Gastrocnemius medialis (tissue), 4 donors: ENCODE measurements at regions not wholly inside any gene's neighbourhood (a gene's known extent, or its start where the extent isn't known, plus 50 kb on each side); places are given as distances from the start of the nearest gene placed in this dataset.

Experiments
- ATAC-seq, 2 donors: fragments of 150-250 bp; one replicate each; pipeline ENCODE4 v1.9.1; 2016
- DNase-seq, 2 donors: peaks; one replicate each; pipeline ENCODE4 v3.0.0-alpha.2; 2019
- H3K27ac ChIP-seq, 4 donors: fragments of 200-600 bp; sonication (generic); 1 replicate in 1 of 4; 2 replicates in 3 of 4; pipeline ENCODE4 v1.5.1; 2016 to 2018; ENCODE audit warnings: mild to moderate bottlenecking in 2 of 4, moderate library complexity in 1 of 4
- H3K27me3 ChIP-seq, 3 donors: fragments of 200-600 bp; sonication (generic) in 2 of 3; 1 replicate in 1 of 3; 2 replicates in 2 of 3; pipeline versions ENCODE4 v1.5.1 to v1.6.0; 2016 to 2019; ENCODE audit warnings: mild to moderate bottlenecking in 1 of 3, moderate library complexity in 1 of 3
- H3K36me3 ChIP-seq, 2 donors: fragments of 200-600 bp; sonication (generic) in 1 of 2; one replicate each; pipeline ENCODE4 v1.5.1; 2017 to 2018
- H3K4me1 ChIP-seq, 2 donors: fragments of 200-600 bp; sonication (generic) in 1 of 2; one replicate each; pipeline ENCODE4 v1.5.1; 2016 to 2017; ENCODE audit warnings: mild to moderate bottlenecking in 2 of 2
- H3K4me3 ChIP-seq, 4 donors: fragments of 200-600 bp; sonication (generic) in 3 of 4; 1 replicate in 1 of 4; 2 replicates in 3 of 4; pipeline ENCODE4 v1.5.1; 2016 to 2019; ENCODE audit warnings: mild to moderate bottlenecking in 2 of 4
- H3K9me3 ChIP-seq, 3 donors: fragments of 200-600 bp; sonication (generic) in 2 of 3; 1 replicate in 1 of 3; 2 replicates in 2 of 3; pipeline ENCODE4 v1.5.1; 2016 to 2019
- POLR2A ChIP-seq, 2 donors: fragments of 450-650 bp; IDR thresholded peaks; one replicate each; pipeline ENCODE4 v1.6.1; 2017; ENCODE audit warnings: antibody characterized with exemption in 2 of 2, mild to moderate bottlenecking in 2 of 2, moderate library complexity in 2 of 2
- in situ Hi-C, 4 donors: fragments of 200-750 bp; cut with MboI; loops; one replicate each; pipeline versions ENCODE4 v1.15.0 to v1.8.0; 2017; ENCODE audit warnings: low sequenced_read_pairs in 4 of 4
- intact Hi-C: fragments of 100-400 bp; cut with DNase I; formaldehyde crosslinking; loops from one replicate; pipeline ENCODE4 v1.15.1; 2023; ENCODE audit warnings: low total_unique reads
- TF ChIP-seq, protein P1 (sequence below), 5 experiments: fragments of 450-650 bp in 3 of 5; fragments of 200-600 bp in 2 of 5; sonication (generic) in 2 of 5; IDR thresholded peaks in 4 of 5; conservative IDR thresholded peaks in 1 of 5; 1 replicate in 4 of 5; 2 replicates in 1 of 5; pipeline ENCODE4 v1.5.1; 2016 to 2019; ENCODE audit warnings: antibody characterized with exemption in 5 of 5, mild to moderate bottlenecking in 3 of 5, moderate library complexity in 3 of 5

DNA sequence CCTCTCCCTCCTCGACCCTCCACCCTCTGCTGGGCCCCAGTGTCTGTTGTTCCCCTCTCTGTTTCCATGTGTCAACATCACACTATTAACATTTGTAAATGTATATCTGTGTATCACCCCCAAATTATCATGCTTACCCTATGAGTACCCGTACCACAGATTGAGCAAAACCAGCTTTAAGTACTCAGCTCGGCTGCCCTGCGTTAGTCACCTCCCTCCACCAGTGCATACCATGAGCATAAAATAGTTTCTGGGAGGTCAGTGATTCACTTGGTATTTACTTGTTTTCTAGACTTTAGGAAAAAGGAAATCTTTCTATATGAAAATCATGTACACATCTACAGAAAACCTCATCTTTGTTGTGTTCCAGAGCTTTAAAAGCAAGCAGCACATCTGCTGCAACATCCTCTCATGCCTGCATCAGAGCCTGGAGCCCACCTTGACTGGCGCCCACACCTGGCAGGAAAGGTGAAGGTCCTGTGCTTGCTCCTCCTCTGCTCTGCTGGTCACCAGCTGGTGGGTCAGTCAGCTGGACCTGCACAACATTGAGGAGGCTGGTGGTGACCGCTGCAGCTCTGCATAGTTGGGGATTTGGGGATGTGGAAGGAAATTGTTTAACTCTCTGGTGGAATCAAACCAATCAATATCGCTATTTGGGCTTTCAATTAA, 214.4 kb upstream of the KLF3 start:
- DNase-seq: no peak
- in situ Hi-C loops (no loop called here), intact Hi-C loops (no loop called here)
- no peak for ATAC-seq
- H3K9me3 ChIP-seq: no peaks in the 10 kb centered on the region
- H3K4me1 ChIP-seq: no peaks in the 10 kb centered on the region
- H3K27me3 ChIP-seq: no peaks in the 10 kb centered on the region
- no peak overlapping the region for H3K27ac ChIP-seq
- no peak overlapping the region for H3K4me3 ChIP-seq
- TF ChIP-seq, protein P1, sequence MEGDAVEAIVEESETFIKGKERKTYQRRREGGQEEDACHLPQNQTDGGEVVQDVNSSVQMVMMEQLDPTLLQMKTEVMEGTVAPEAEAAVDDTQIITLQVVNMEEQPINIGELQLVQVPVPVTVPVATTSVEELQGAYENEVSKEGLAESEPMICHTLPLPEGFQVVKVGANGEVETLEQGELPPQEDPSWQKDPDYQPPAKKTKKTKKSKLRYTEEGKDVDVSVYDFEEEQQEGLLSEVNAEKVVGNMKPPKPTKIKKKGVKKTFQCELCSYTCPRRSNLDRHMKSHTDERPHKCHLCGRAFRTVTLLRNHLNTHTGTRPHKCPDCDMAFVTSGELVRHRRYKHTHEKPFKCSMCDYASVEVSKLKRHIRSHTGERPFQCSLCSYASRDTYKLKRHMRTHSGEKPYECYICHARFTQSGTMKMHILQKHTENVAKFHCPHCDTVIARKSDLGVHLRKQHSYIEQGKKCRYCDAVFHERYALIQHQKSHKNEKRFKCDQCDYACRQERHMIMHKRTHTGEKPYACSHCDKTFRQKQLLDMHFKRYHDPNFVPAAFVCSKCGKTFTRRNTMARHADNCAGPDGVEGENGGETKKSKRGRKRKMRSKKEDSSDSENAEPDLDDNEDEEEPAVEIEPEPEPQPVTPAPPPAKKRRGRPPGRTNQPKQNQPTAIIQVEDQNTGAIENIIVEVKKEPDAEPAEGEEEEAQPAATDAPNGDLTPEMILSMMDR (IDR thresholded peaks at IDR 0.05 in 4 of 5, conservative IDR thresholded peaks at IDR 0.05 in 1 of 5): no peak
- TF ChIP-seq POLR2A (IDR thresholded peaks at IDR 0.05): no peak
- no peaks in the 10 kb centered on the region for H3K36me3 ChIP-seq

DNA sequence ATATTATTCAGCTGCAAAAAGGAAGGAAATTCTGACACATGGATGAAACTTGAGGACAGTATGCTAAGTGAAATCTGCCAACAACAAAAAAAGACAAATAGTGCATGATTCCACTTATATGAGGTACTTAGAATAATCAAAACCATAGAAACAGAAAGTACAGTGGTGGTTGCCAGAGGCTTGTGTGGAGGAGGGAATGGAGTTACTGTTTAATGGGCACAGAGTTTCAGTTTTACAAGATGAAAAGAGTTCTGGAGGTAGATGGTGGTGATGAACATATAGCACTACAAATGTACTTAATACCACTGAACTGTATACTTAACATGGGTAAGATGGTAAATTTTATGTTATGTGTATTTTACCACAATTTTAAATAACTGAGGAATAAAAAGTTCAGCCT, 212.0 kb upstream of the KLF3 start:
- TF ChIP-seq POLR2A (IDR thresholded peaks at IDR 0.05): no peak
- TF ChIP-seq, protein P1 (IDR thresholded peaks at IDR 0.05 in 4 of 5, conservative IDR thresholded peaks at IDR 0.05 in 1 of 5): no peak
- in situ Hi-C loops: no loop called here
- Histone ChIP-seq H3K4me1 (no peaks in the 10 kb centered on the region), H3K27me3 (no peaks in the 10 kb centered on the region), H3K36me3 (no peaks in the 10 kb centered on the region), H3K4me3 (no peak overlapping the region), H3K27ac (no peak overlapping the region), H3K9me3 (no peaks in the 10 kb centered on the region)
- ATAC-seq: no peak
- no peak for DNase-seq
- intact Hi-C loops: no loop called here

DNA sequence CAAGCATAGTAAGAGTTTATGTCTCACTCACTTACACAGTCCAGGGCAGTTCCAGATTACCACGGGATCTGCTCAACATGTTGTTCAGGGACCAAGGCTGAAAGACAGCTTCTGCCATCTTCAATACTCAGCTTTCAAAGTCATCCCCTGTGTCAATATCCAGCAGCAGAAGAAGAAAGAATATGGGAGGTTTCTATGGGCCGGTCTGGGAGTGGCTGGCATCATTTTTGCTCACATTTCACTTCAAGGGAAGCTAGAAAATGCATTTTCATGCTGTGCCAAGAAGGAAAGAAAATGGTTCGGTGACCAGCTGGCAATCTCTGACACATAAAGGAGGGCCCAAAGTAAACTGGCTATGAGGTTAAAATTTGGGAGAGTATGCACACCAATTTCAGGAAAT, 211.5 kb upstream of the KLF3 start:
- no peaks in the 10 kb centered on the region for H3K9me3 ChIP-seq
- no peak for ATAC-seq
- DNase-seq: no peak
- no peaks in the 10 kb centered on the region for H3K27me3 ChIP-seq
- no peak overlapping the region for H3K27ac ChIP-seq
- no peak overlapping the region for H3K4me3 ChIP-seq
- in situ Hi-C loops: no loop called here
- H3K4me1 ChIP-seq: no peaks in the 10 kb centered on the region
- TF ChIP-seq POLR2A (IDR thresholded peaks at IDR 0.05): no peak
- TF ChIP-seq, protein P1 (IDR thresholded peaks at IDR 0.05 in 4 of 5, conservative IDR thresholded peaks at IDR 0.05 in 1 of 5): no peak
- intact Hi-C loops: no loop called here
- H3K36me3 ChIP-seq: no peaks in the 10 kb centered on the region

DNA sequence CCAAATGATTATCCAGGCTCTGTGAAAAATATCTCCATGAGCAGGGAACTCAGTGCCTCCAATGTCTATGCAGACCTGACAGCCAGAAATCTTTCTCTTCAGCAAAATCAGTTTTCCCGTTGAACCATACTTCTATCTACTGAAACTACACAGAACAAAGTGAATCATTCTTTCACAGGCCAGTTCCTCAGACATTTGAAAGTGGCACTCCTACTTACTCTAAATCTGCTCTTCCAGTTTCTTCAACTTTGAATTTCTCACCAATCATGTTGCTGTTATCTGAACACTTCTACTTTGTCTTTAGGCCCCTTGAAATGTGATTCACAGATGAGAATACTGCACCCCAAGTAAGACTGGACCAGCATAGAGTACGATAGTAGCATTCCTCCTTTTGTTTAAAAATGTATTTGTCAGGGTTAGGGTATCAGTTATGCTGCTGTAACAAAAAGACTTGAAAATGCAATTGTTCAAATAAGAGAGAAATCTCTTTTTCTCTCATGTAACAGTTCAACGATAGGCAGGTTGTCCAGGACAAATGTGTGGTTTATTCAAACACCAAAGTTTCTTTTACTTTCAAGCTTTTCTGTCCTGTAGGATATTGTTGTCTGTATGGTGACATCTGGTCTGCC, 210.6 kb upstream of the KLF3 start:
- H3K4me3 ChIP-seq: no peak overlapping the region
- intact Hi-C loops (no loop called here), in situ Hi-C loops (no loop called here)
- no peak for TF ChIP-seq POLR2A (IDR thresholded peaks at IDR 0.05)
- TF ChIP-seq, protein P1 (IDR thresholded peaks at IDR 0.05 in 4 of 5, conservative IDR thresholded peaks at IDR 0.05 in 1 of 5): no peak
- no peaks in the 10 kb centered on the region for H3K27me3 ChIP-seq
- no peaks in the 10 kb centered on the region for H3K9me3 ChIP-seq
- no peaks in the 10 kb centered on the region for H3K36me3 ChIP-seq
- H3K27ac ChIP-seq: no peak overlapping the region
- ATAC-seq (no peak), DNase-seq (no peak)
- H3K4me1 ChIP-seq: no peaks in the 10 kb centered on the region
